ENCODE measurements at regions not wholly inside any gene's neighbourhood (a gene's known extent, or its start where the extent isn't known, plus 50 kb on each side); places are given as distances from the start of the nearest gene placed in this dataset.

GRCh38 chr16:49128740-49129139, 152.9 kb downstream of the CBLN1 start:
- TF ChIP-seq USF1 (IDR thresholded peaks at IDR 0.05; ENCODE audit: borderline replicate concordance, low read depth) (no peak), JUND (IDR thresholded peaks at IDR 0.05) (no peak)
- TF ChIP-seq, protein P1, sequence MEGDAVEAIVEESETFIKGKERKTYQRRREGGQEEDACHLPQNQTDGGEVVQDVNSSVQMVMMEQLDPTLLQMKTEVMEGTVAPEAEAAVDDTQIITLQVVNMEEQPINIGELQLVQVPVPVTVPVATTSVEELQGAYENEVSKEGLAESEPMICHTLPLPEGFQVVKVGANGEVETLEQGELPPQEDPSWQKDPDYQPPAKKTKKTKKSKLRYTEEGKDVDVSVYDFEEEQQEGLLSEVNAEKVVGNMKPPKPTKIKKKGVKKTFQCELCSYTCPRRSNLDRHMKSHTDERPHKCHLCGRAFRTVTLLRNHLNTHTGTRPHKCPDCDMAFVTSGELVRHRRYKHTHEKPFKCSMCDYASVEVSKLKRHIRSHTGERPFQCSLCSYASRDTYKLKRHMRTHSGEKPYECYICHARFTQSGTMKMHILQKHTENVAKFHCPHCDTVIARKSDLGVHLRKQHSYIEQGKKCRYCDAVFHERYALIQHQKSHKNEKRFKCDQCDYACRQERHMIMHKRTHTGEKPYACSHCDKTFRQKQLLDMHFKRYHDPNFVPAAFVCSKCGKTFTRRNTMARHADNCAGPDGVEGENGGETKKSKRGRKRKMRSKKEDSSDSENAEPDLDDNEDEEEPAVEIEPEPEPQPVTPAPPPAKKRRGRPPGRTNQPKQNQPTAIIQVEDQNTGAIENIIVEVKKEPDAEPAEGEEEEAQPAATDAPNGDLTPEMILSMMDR (IDR thresholded peaks at IDR 0.05) = no peak
- TF ChIP-seq, protein P2, sequence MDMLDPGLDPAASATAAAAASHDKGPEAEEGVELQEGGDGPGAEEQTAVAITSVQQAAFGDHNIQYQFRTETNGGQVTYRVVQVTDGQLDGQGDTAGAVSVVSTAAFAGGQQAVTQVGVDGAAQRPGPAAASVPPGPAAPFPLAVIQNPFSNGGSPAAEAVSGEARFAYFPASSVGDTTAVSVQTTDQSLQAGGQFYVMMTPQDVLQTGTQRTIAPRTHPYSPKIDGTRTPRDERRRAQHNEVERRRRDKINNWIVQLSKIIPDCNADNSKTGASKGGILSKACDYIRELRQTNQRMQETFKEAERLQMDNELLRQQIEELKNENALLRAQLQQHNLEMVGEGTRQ (IDR thresholded peaks at IDR 0.05; ENCODE audit: borderline replicate concordance, low read depth, low read length) = no peak
- Histone ChIP-seq H3K9ac (no peak overlapping the region), H3K27ac (ENCODE audit: low read depth in 2 of 2, low read length in 1 of 2) (no peak overlapping the region), H3K9me2 (no peaks in the 10 kb centered on the region), H3K9me3 (no peaks in the 10 kb centered on the region), H4K20me1 (ENCODE audit: insufficient read depth) (no peaks in the 10 kb centered on the region), H3K4me3 (ENCODE audit: low read depth in 2 of 2, low read length in 1 of 2) (no peak overlapping the region), H3F3A (replicated peaks; ENCODE audit: insufficient read depth) (no peaks in the 10 kb centered on the region), H2AFZ (ENCODE audit: low read depth) (no peak overlapping the region), H3K27me3 (ENCODE audit: insufficient read depth) (no peaks in the 10 kb centered on the region), H3K4me1 (ENCODE audit: control insufficient read depth in 1 of 2, insufficient read depth in 2 of 2, low read depth in 1 of 2, low read length in 1 of 2) (no peaks in the 10 kb centered on the region), H3K4me2 (no peak overlapping the region), H3K36me3 (replicated peaks in 1 of 2; ENCODE audit: control insufficient read depth in 1 of 2, insufficient read depth in 2 of 2, low read length in 1 of 2) (no peaks in the 10 kb centered on the region), H3K79me2 (ENCODE audit: insufficient read depth) (no peaks in the 10 kb centered on the region)
- CTCF ChIA-PET = no interaction called here
- DNase-seq = no peak
- POLR2A ChIA-PET = no interaction called here
- 10% methylated on average over 2 of the region's 2 CpGs for WGBS (ENCODE audit: low lambda C conversion rate)

- no peaks in the 10 kb centered on the region for H3K36me3 ChIP-seq (replicated peaks in 1 of 2; ENCODE audit: control insufficient read depth in 1 of 2, insufficient read depth in 2 of 2, low read length in 1 of 2)
Observed at GRCh38 chr16:49127103-49127502, 154.5 kb downstream of the CBLN1 start.

More at GRCh38 chr16:49127103-49127502, 154.5 kb downstream of the CBLN1 start:
- 0% methylated on average over 1 of the region's 1 CpG for WGBS (ENCODE audit: low lambda C conversion rate)
- Histone ChIP-seq H2AFZ (ENCODE audit: low read depth) (no peak overlapping the region), H3K27ac (ENCODE audit: low read depth in 2 of 2, low read length in 1 of 2) (no peak overlapping the region), H3F3A (replicated peaks; ENCODE audit: insufficient read depth) (no peaks in the 10 kb centered on the region), H3K27me3 (ENCODE audit: insufficient read depth) (no peaks in the 10 kb centered on the region), H4K20me1 (ENCODE audit: insufficient read depth) (no peaks in the 10 kb centered on the region), H3K79me2 (ENCODE audit: insufficient read depth) (no peaks in the 10 kb centered on the region), H3K4me3 (ENCODE audit: low read depth in 2 of 2, low read length in 1 of 2) (no peak overlapping the region), H3K9me2 (no peaks in the 10 kb centered on the region), H3K4me1 (ENCODE audit: control insufficient read depth in 1 of 2, insufficient read depth in 2 of 2, low read depth in 1 of 2, low read length in 1 of 2) (no peaks in the 10 kb centered on the region), H3K9me3 (no peaks in the 10 kb centered on the region), H3K4me2 (no peak overlapping the region), H3K9ac (no peak overlapping the region)
- ChIA-PET POLR2A (no interaction called here), CTCF (no interaction called here)
- DNase-seq = no peak
- TF ChIP-seq REST (IDR thresholded peaks at IDR 0.05; ENCODE audit: low read depth, low read length) = peak; percentile 88
- TF ChIP-seq, protein P3, sequence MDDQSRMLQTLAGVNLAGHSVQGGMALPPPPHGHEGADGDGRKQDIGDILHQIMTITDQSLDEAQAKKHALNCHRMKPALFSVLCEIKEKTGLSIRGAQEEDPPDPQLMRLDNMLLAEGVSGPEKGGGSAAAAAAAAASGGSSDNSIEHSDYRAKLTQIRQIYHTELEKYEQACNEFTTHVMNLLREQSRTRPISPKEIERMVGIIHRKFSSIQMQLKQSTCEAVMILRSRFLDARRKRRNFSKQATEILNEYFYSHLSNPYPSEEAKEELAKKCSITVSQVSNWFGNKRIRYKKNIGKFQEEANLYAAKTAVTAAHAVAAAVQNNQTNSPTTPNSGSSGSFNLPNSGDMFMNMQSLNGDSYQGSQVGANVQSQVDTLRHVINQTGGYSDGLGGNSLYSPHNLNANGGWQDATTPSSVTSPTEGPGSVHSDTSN (IDR thresholded peaks at IDR 0.05) = no peak
- TF ChIP-seq GABPA (IDR thresholded peaks at IDR 0.05; ENCODE audit: low read depth) = no peak
